GM18867 (cell line): ENCODE measurements at regions not wholly inside any gene's neighbourhood (a gene's known extent, or its start where the extent isn't known, plus 50 kb on each side); places are given as distances from the start of the nearest gene placed in this dataset.
"Not testable (repeated sequence)": the region's sequence is repeated elsewhere in the genome, so short reads cannot be mapped to it uniquely, and the experiment has no call there.

Experiments used
- ATAC-seq: cut with Tn5 transposase; IDR thresholded peaks from one replicate; pipeline ENCODE4 v1.9.1; 2021; ENCODE audit warnings: mild to moderate bottlenecking, moderate library complexity; ENCODE audit not compliant: unreplicated experiment

DNA sequence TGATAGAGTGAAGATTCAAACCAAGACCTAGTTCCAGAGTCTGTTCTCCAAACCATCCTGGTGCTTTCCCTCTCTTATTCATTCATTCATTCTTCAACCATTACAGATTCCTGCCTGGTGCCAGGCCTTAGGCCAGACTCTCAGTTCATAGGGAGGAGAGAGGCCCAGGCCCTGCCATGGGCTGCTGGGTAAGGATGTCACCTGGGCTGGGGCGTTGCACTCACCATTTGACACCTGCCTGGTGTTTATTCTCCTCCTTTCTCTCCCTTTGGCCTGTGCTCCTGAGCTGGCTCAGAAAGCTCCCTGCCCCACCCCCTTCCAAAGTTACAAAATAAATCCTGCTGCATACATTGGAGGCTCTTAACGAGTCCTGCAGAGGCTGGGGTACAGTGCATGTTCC, 549.8 kb downstream of the MATN1 start:
- ATAC-seq: no peak

DNA sequence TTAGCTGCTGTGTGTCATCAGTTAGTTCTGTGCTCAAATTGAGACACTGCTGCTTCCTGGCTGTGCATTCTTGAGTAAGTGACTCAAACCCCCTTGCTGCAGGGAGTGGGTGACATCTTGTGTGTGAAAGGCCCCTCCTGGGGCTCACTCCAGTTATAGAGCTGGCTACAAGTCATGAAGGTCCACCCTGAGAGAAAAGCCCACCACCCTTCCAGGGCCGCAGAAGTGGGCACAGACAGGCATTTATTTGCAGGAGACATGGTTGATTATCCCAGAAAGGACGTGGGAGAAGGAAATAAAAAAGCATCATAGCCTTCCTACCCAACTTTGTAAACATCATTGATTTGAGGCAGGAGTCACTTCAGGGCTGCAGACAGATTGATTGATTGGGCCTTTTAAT, 550.6 kb downstream of the MATN1 start:
- no peak for ATAC-seq

DNA sequence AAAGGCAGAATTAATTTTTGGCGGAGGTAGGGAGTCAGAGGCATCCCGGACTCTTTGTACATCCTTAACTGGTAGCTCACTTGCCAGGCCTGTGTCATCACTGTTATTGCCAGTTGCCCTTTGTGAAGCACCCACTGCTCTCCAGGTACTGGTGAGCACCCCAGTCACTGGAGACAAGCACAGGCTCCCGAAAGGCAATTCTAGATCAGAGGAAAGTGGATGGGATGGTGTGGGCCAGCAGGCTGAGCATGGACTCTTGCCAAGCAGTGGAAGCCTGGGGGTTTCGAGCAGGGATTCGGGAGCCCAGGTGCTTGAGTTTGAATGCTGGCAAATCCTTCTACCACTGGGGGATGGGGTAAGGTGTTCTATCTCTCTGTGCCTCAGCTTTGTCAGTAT, 551.1 kb downstream of the MATN1 start:
- no peak for ATAC-seq

DNA sequence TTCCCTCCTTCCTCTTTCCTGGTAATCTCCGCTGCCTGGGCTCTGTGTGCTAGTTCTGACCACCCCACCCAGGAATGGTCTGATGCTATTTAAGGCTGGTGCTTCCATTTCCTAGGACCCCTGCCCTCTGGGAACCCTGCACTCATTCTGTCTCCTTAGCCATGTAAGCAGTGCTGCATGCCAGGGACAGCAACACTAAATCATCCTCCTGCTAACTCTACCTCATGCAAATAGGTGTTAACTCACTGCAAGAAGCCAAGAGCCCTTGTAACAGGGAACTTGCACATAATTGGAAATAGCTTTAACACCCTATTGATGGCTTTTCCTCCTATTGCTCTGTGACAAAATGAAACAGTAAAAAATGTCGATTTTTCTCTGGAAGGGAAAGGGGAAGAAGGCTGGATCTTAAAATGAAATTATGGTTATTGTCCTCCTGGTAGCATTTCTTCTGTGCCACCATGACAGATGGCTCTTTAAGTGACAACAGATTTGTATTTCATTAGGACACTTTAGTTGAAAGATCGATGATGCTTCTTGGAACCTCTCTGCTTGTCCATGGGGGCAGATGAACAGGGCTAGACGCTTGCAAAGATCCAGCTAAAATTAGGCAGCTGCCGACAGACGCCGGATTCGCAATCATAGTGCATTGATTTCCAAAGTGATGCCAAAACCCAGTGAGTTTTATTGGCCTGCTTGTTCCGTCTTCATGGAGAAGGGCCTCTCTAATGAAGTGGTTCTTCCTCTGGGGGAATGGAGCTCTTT, 551.7 kb downstream of the MATN1 start:
- ATAC-seq: no peak

DNA sequence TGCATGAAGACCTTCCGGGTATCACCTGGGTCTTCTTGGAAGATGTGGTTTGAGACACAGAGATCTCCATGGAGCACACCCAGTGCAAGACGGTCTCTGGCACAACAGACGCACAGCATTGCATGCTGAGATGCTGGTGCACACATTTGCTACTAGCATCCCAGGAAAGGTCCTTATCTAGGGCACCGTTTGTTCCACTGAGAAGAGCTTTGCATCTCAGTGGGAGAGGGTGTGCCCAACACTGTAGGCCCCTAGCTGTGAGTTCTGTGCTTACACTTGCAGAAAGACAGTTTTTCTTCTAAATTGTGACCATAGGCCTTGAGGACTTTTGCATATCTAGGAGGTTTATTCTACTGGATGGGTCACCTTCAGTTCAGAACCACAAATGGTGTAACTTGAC, 554.1 kb downstream of the MATN1 start:
- ATAC-seq: no peak

DNA sequence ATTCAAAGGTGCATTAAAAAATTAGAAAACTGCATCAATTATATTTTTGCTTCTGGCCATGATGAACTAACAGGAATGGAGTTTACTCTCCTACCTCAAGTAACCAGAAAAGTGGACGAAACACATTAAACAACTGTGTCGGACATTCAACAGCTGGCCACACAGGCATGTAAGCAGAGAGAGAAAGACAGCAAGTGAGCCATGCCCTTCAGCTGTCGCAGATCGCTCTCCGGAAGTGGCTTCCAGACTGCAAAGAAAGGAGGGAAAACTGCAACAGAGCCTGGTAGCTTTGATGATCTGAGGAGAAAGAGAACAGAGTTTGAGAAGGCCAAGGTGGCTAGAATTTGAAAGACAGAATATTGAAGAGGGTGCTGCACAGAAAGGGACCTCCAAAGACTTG, 557.2 kb downstream of the MATN1 start:
- ATAC-seq: no peak

DNA sequence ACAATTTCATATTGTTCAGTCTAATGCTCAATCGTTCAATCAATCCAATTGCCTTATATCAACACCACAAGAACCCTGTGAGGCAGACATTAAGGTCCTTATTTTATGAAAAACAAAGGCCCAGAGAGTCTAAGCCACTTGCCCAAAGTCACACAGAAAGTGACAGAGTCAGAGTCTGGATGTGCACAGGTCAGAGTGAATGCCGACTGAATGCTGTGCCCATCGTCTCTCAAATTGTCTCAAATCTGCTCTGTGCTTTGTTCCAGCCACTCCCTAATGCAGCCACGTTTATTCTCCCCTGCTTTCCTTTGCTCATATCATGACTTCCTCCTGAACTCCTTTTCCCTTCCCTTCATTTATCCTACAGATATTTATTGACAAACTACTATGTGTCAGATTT, 558.3 kb downstream of the MATN1 start:
- ATAC-seq: no peak

DNA sequence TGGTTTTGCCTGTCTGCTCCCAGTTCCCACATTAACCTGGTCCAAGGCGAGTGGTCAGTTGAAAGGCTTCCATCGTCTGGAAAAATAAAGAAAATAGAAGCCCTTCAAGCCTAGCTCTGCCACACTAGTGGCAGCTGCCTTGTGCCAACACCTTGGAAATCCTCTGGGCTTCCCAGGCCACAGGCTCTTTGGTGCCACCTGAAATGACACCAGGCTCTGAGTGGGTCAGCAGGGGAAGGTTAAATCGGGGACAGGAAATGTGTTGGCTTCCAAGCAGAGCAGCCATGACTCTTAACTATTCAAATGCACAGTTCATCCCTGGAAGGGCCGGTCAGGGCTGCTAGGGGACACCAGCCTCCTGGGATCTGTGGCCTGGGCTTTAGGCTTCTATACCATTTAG, 558.7 kb downstream of the MATN1 start:
- no peak for ATAC-seq

DNA sequence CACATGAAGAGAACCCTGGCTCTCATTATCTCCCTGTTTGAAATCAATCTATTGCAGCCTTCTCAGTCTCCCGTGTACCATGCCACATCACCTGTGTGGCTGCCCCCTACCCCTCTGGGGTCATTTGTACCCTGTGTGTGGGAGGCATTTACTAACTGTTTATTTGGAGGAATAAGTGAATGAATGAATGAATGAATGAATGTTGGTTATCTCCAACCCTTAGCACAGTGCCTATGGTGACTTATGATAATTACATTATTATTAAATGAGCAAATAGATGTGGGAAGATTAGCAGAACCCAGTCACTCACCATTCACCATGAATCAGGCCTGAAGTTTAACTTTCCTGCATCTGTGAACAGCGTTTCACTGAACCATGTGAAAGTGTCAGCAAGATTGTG, 560.8 kb downstream of the MATN1 start:
- ATAC-seq: no peak

DNA sequence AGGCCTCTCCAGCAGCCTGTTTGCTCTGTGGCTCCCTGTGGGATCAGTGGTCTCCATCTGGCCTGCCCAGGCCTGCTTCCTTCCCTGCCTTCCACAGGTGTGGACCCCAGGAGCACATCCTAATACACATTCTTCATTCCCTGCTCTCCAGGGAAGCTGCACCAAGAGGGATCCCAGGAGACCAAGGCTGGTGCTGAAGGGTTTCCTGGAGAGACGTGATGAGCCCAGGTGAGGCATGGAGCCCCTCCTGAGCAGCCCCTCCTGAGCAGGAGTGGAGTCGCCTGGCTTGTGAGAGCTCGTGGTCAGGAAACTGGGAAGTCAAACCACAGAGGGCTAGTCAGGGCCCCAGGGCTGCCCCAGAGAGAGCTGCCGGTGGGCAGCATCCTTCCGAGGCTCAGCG, 561.4 kb downstream of the MATN1 start:
- no peak for ATAC-seq

DNA sequence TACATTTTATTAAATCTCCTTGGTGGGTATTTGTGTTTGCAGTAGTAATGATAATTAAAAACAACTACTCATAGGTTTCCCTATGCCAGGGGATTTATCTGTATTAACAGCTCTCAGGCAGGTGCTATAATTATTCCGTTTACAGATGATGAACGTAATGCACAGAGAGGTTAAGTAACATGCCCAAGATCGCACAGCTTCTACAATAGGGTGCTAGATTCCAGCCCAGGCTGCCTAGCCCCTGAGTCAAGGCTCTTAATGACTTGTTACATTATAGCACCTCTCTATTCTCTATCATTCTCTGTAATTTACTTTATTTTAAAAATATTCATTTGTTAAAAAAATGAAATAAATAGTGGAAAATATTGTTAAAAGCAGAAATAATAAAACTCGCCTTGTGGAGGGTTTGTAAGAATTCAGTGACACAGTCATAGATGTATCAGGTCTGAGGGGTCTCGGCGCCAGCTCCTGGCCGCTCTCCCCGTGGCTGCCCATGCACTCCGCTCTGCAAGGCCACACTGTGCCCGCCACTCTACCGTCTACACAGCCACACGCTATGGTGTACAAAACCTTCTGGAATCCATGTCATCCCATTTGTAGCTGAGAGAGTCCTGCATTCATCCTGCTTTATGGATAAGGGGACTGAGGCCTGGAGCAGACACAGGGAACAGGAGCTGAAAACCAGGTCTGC, 562.2 kb downstream of the MATN1 start:
- ATAC-seq: no peak

DNA sequence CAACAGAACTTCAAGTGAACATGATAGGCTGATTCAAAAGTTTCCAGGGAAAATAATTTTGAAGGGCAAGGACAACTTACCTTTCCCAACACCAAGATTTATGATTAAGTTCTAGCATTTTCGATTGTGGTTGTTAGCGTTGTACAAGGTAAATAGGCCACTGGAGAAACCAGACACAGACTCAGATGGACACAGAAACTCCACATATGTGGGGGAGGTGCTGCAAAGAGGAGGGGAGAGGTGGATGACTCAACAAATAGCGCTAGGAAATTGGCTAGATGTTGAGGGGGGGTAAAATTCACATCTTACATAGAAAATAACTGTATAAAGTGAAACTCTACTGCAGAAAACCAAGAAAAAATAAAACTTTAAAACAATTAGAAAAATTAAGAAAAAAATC, 564.4 kb downstream of the MATN1 start:
- no peak for ATAC-seq

DNA sequence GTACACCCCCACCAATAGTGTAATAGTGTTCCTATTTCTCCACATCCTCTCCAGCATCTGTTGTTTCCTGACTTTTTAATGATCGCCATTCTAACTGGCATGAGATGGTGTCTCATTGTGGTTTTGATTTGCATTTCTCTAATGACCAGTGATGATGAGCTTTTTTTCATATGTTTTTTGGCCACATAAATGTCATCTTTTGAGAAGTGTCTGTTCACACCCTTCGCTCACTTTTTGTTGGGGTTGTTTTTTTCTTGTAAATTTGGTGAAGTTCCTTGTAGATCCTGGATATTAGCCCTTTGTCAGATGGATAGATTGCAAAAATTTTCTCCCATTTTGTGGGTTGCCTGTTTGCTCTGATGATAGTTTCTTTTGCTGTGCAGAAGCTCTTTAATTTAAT, 567.7 kb downstream of the MATN1 start:
- ATAC-seq: not testable (repeated sequence)

DNA sequence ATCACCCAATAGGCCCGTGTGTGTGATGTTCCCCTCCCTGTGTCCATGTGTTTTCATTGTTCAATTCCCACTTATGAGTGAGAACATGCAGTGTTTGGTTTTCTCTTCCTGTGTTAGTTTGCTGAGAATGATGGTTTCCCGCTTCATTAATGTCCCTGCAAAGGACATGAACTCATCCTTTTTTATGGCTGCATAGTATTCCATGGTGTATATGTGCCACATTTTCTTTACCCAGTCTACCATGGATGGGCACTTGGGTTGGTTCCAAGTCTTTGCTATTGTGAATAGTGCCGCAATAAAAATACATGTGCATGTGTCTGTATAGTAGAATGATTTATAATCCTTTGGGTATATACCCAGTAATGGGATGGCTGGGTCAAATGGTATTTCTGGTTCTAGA, 568.1 kb downstream of the MATN1 start:
- ATAC-seq: not testable (repeated sequence)

DNA sequence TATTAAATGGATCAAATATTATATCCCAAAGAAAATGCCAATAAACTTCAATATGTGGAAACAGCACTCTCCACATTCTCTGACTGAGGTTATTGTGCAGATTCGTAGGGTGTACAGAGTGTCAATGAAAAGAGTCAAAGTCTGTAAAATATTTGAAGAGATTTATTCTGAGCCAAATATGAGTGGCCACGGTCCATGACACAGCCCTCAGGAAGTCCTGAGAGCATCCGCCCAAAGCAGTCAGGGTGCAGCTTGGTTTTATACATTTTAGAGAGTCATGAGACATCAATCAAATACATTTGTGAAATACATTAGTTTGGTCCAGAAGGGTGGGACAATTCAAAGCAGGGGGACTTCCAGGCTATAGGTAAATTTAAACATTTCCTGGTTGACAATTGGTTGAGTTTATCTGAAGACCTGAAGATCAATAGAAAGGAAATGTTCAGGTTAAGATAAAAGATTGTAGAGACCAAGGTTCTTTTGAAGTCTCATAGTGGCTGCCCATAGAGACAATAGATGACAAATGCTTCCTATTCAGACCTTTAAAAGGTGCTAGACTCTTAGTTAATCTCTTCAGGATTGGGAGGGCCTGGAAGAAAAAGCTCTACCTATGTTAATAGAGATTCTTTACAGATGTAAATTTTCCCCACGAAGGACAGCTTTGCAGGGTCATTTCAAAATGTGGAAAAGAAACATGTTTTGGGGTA, 569.5 kb downstream of the MATN1 start:
- no peak for ATAC-seq

DNA sequence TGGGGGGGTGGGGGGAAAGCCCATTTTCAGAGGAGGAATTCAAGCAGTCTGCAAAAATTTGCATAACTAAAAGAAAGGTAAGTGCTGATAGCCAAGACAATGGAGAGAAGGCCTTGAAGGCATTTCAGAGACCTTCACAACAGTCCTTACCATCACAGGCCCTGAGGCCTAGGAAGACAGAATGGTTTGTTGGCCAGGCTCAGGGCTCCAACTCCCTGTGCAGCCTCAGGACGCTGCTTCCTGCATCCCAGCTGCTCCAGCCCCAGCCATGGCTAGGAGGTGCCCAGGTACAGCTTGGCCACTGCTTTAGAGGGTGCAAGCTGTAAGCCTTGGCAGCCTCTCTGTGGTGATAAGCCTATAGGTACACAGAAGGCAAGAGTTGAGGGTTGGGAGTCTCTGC, 571.6 kb downstream of the MATN1 start:
- ATAC-seq: no peak

DNA sequence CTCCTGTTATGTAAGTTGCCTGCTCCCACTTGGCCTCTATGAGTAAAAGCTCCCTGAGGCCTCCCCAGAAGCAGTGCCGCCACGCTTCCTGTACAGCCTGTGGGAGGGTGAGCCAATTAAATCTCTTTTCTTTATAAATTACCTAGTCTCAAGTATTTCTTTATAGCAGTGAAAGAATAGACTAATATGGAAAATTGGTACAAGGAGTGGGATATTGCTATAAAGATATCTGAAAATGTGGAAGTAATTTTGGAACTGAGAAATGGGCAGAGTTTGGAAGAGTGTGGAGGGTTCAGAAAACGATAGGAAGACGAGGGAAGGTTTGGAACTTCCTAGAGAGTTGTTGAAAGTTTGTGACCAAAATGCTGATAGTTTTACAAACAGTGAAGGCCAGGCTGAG, 572.3 kb downstream of the MATN1 start:
- ATAC-seq: no peak

DNA sequence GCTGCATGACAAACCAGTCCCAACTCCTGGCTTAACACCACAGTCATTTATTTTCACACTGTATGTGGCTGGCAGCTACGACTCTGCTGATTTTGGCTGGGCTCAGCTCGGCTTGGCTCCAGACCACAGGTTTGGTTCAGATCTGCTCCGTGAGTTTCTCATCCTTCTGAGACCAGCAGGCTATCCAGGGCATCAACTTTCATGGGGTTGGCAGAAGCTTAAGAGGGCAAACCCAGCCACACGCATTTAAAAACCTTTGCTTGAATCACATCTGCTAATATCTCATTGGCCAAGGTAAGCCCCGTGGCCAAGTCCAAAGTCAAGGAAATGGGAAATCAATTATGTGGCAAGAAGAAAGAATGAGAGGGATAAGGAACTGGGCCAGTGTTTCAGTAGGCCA, 574.2 kb downstream of the MATN1 start:
- no peak for ATAC-seq

DNA sequence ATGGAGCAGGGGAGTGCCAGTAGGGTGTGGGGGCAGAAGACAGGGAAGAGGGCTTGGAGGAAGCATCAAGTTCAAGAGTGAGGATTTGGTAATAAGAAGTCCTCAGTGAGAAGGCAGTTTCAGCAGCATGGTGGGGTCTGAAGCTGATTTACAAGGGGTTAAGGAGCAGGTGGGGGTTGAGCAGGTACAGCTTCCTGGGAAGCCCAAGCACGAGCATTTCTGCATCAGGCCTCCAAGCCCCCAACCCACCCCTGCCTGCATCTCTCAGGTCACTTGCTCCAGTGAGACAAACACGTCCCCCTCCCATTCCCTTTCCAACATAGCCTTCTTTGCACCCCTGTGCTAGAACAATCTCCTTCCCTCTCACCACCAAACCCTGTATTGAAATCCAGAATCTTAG, 574.7 kb downstream of the MATN1 start:
- ATAC-seq: no peak

DNA sequence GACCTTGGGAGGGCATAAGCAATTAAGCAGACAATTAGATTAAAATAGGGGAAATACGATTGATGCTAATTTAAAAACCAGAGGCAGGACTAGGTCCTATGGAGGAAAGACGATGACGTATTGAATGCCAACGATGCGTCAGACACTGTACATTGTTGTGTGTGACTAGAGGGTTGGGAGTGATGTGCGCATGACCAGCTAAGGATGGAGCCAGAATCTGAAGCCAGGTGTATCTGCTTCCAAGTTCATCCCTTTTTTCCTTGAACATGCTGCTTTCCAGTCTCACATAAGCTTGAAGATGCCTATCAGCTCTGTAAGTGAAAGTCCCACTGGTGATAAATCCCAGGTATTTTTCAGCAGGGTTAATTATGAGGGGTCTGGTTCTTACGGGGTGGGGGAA, 576.2 kb downstream of the MATN1 start:
- ATAC-seq: no peak

DNA sequence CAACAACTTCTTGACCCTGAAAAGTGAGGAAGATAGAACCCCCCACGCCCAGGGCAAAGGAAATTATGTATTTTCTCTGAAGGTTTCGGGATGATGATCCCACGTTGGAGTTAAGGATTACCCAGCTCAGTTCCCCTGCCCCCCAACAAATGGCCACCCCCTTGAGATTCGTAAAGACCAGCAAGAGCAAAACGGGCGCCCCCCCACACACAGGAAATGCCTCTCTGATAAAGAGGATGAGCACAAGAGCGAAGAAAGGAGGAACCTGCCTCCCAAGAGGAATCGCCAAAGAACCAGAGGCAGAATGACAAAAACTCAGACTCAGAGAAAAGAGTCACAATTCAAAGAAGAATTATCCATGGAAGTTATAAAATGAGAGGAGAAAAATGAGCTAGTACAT, 576.9 kb downstream of the MATN1 start:
- ATAC-seq: no peak

DNA sequence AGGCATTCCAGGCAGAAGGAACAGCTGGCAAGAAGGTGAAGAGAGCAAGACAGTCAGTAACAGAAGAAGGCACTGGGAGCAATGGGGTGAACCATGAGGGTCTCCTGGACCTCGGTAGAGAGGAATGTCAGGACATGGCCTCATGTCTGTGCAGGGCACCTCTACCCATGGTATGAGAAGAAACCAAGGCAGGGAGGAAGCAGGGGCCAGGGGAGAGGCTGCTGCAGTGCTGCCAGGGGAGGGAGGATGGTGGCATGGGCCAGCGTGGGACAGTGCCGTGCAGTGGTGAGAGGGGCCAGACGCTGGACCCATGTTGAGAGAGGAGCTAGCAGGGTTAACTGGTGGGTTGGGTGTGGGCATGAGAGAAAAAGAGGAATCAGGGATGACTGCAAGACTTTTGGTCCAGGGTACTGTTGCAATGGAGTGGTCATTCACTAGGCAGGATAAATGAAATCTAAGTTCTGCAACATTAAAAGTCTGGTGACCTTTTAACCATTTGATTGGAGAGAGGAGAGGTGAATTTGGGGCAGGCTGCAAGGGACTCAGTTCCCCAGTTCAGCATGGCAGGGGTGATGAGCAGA, 577.6 kb downstream of the MATN1 start:
- ATAC-seq: no peak
